HG03060 (cell line): ENCODE measurements at regions not wholly inside any gene's neighbourhood (a gene's known extent, or its start where the extent isn't known, plus 50 kb on each side); places are given as distances from the start of the nearest gene placed in this dataset.

Experiments used
- ATAC-seq: cut with Tn5 transposase; IDR thresholded peaks from one replicate; pipeline ENCODE4 v1.9.1; 2021; ENCODE audit warnings: low read depth, moderate number of reproducible peaks; ENCODE audit not compliant: unreplicated experiment

GRCh38 chr14:65243766-65244442, 141.6 kb upstream of the MAX start:
- ATAC-seq, result no peak

- no peak for ATAC-seq
These were observed 147.3 kb upstream of the MAX start for GRCh38 chr14:65249471-65250161.

- ATAC-seq, result no peak
These were observed 147.8 kb upstream of the MAX start for GRCh38 chr14:65250162-65250495.

DNA sequence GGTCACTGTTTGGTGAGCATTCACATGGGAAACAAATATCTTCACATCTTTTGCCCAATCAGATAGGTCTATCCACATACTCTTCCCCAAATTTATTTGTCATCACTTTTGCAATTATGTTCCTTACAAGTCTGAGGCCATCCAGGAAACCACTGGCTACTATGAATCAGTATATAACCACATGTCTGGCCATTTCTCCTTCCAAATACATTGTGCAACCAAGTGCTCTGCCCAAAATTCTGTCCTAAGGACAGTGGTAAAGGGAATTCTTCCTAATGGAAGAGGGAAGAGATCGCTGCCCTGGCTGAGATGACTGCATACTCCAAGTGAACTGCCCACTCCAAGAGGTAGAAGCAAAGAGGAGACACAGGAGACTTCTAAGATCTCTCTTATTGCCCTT, 148.9 kb upstream of the MAX start:
- ATAC-seq, result no peak

DNA sequence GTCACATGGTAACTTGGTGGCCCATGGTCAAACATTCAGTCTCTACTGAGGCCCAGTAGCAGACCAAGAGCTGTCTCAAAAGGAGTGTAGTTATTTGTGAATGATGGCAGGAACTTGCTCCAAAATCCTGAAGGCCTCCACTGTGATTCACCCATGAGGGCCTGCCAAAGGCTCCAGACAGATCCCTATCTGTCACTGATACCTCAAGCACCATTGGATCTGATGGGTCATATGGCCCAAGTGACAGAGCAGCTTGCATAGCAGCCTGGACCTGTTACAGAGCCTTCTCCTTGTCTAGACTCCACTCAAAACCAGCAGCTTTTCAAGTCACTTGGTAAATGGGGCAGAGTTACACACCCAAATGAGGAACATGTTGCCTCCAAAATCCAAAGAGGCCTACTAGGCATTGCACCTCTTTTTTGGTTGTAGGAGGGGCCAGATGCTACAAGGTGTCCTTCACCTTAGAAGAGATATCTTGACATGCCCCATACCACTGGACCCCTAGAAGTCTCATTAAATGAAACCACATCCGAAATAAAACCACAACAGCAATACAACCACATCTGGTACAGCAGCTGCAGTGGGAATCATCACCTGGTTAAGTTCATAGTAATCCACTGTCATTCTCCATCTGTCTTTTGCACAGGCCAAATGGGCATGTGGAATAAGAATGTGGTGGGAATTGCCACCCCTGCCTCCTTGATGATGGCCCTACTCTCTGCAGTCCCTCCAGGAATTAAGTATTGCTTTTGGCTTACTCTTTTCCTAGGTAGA, 150.4 kb upstream of the MAX start:
- ATAC-seq, result no peak

DNA sequence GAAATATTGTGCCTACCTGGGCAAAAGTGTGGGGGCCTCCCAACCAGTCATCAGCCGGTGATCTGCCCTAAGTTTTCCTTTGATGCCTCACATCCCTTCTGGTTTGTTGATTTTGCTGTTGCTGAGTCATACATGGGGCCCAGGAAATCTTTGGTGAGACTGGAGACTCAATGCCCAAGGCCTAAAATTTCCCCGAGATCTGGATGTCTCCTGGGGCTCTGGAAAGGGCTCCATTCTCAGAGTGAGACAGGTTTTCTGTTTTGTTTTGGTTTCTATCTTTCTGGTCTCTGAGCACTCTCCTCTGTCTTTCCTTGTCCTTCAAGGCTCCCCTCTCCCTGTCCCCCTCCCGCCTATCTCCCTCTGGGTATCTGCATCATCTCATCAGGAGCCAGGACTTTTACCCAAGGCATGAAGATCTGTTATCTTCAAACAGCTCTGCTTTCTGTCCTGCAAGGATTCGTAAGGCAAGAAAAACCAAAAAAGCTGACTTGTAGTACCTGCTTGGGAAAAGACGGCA, 152.8 kb upstream of the MAX start:
- no peak for ATAC-seq

DNA sequence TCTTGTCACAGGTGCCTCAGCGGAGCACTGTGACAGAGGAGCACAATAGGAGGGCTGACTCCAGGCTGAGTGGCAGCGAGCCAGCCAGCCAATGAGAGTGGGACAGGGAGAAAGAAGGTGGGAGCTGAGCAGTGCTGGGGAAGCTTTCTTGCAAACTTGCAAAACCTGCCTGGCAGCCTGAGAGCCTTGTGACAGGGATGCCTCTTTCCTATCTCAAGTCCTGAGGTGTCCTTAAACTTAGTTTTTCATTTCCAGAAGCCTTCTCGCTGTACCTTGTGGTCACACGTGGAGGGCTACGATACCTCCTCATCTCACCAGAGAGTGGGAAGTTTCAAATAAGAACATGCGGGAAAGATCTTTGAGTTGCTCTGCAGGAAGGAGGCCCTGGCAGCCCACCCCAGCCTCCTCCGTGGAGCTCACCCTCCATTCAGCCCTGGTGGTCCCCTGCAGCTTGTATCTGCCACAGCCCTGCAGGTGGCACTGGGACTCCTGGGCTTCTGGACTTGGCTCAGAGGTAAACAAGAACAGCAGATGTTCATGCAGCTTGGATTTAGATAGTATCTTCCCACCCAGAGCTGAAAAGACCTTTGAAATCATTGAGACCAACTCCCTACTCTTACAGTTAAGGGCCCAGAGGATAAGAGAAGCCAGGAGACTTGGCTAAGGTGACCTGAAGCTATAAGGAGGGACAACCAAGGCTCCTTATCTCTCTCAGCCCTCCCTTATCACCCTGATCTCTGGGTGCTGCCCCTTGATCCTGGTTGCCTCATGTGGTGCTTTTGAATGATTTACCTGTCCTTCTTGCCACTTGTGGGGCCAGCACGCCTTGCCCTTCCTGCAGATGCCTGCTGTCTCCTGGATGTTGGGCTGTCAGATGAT, 153.5 kb upstream of the MAX start:
- ATAC-seq, result no peak

GRCh38 chr14:65256714-65257113, 154.4 kb upstream of the MAX start:
- ATAC-seq, result no peak

GRCh38 chr14:65257425-65257824, 155.1 kb upstream of the FUT8 start:
- ATAC-seq, result no peak

DNA sequence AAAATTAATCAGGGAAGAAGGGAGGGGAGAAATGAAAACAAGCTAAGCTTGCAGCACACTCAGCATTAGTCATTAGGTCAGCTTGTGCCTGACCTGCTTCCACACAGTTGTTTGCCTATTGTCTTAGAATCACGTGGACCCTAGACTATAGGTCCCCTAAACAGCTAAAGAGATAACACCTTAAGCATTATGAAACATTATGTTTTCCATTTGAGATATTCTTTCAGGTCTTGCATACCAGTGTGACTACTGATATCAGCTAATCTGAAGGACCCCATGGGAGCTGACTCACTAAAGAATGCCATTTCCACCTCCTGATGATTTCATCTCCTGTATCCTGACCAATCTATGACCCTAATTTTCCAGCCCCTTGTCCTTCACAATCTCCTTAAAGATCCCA, 154.1 kb upstream of the FUT8 start:
- no peak for ATAC-seq

- no peak for ATAC-seq
These were observed 153.5 kb upstream of the FUT8 start for GRCh38 chr14:65259000-65259399.

DNA sequence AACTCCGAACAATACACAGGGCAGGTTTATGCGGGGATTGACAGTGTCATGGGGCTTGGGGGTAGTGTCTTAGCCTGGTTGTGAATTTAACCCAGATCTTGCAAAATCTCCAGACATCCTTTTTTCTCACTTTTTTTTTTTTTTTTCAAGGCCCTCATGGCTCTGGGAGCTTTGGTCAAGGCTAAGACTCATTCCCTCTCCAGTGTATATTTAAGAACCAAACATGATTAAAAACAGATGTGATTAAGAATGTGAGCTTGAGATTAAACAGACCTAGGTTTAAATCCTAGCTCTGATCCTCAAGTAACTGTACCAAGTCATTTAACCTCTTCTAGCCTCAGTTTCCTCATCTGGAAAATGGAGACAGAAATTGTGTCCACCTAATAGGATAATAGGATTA, 151.7 kb upstream of the FUT8 start:
- no peak for ATAC-seq

- ATAC-seq, result no peak
These were observed 151.1 kb upstream of the FUT8 start for GRCh38 chr14:65261425-65261920.

- no peak for ATAC-seq
These were observed 150.6 kb upstream of the FUT8 start for GRCh38 chr14:65261946-65262345.

DNA sequence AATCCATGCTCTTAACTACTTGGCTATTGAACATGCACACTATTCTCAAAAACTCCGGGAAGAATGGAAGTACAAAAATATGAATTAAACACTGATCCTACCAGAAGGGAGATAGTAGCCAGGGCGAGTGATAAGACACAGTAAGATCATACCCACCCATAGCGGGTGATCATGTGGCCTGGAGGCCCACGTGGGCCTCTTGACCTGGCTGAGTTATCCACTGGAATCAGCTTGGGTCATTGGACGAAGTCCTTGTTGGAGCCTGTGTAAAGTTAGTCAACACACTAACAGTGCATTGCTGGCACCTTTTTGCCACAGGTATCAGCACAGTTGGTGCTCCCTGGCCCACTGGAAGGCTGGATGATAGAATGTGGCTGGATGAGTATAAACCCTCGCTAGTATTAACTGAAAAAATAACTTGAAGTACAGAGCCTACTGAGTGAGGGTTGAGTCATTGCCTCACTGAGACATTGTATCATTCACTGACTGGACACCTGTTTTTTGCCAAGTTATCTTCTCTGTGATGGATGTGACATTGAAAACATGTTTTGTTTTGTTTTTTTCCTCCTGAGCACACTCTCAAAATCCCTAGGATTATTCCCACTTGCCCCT, 149.2 kb upstream of the FUT8 start:
- no peak for ATAC-seq

GRCh38 chr14:65267856-65268255, 144.7 kb upstream of the FUT8 start:
- no peak for ATAC-seq

DNA sequence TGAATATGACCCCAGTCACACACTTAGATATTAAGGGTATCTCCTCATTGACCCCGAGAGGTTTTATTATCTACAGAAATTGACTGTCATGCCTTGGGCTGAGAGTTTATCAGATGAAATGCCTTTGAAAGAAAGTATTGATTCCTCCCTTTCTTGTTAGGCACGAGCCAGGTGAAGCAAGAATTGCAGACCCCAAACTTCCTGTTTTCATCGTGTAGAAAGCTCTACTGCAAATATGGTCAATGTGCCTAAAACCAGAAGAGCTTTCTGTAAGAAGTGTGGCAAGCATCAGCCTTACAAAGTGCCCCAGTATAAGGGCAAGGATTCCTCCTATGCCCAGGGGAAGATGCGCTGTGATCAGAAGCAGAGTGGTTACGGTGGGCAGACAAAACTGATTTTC, 143.9 kb upstream of the FUT8 start:
- no peak for ATAC-seq

DNA sequence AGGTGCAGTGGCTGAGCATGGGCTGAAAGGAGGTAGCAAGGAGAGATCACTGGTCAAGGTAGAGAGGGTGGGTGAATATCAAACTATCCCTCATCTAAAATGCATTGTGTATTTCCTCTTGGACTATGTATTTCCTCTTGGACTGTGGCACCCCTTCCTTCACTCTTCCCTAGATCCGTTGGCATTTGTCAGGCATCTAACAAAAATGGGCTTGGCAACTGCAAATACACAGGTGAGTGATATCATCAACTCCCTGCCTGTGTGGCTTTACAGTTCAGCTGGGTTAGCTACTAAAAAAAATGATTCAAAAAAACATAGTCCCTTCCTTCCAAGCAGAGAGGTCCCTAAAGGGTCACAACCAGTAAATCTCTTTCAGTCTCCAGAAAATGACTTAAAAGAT, 142.8 kb upstream of the FUT8 start:
- ATAC-seq, result no peak

- no peak for ATAC-seq
These were observed 135.5 kb upstream of the FUT8 start for GRCh38 chr14:65277027-65277426.
